GM12878 (cell line): ENCODE measurements at regions not wholly inside any gene's neighbourhood (a gene's known extent, or its start where the extent isn't known, plus 50 kb on each side); places are given as distances from the start of the nearest gene placed in this dataset.
A peak's percentile ranks its signal among the peaks of the same experiment; 100 is the strongest.

ENCODE experiments used
- ATF2 ChIP-seq: IDR thresholded peaks from 2 replicates; pipeline ENCODE4 v1.6.1; 2012; ENCODE audit warnings: low read length, inconsistent platforms
- CHD4 ChIP-seq: fragments of 200-600 bp; sonication (generic); IDR thresholded peaks from 2 replicates; pipeline ENCODE4 v1.6.1; 2016; ENCODE audit warnings: mild to moderate bottlenecking
- CREB1 ChIP-seq: IDR thresholded peaks from 2 replicates; pipeline ENCODE4 v1.6.1; 2012; ENCODE audit warnings: low read depth, mild to moderate bottlenecking, inconsistent platforms
- ELK1 ChIP-seq: IDR thresholded peaks from 2 replicates; pipeline ENCODE4 v1.6.1; 2012; ENCODE audit warnings: low read depth, low read length, improper control_type of control experiment
- EP300 ChIP-seq, 2 experiments: fragments of 150-350 bp in 1 of 2; IDR thresholded peaks; 2 replicates each; pipeline ENCODE4 v1.6.1; 2011 to 2012; ENCODE audit warnings: low read depth in 2 of 2, low read length in 2 of 2, borderline replicate concordance in 1 of 2, improper control_type of control experiment in 1 of 2, inconsistent platforms in 1 of 2; ENCODE audit not compliant: control insufficient read depth in 1 of 2
- ETV6 ChIP-seq, 2 experiments: fragments of 450-650 bp in 1 of 2; IDR thresholded peaks in 1 of 2; conservative IDR thresholded peaks in 1 of 2; 2 replicates each; pipeline ENCODE4 v1.6.1; 2014; ENCODE audit warnings: antibody characterized with exemption in 1 of 2, borderline replicate concordance in 1 of 2, low read depth in 1 of 2, mild to moderate bottlenecking in 1 of 2, moderate library complexity in 1 of 2
- EZH2 ChIP-seq: IDR thresholded peaks from 2 replicates; pipeline ENCODE4 v1.6.1; 2012; ENCODE audit warnings: low read depth, mild to moderate bottlenecking, control low read depth, inconsistent platforms, low read length, borderline replicate concordance; ENCODE audit not compliant: control insufficient read depth
- HCFC1 ChIP-seq: fragments of 150-350 bp; IDR thresholded peaks from 2 replicates; pipeline ENCODE4 v1.6.1; 2014; ENCODE audit warnings: low read length
- IRF3 ChIP-seq: fragments of 450-650 bp; IDR thresholded peaks from 2 replicates; pipeline ENCODE4 v1.6.1; 2014; ENCODE audit warnings: mild to moderate bottlenecking
- MAX ChIP-seq: IDR thresholded peaks from 2 replicates; pipeline ENCODE4 v1.6.1; 2012; ENCODE audit warnings: low read depth, low read length, improper control_type of control experiment
- NKRF ChIP-seq: fragments of 450-650 bp; conservative IDR thresholded peaks from 2 replicates; pipeline ENCODE4 v1.6.1; 2017; ENCODE audit warnings: mild to moderate bottlenecking, moderate library complexity
- RBBP5 ChIP-seq: fragments of 200-600 bp; sonication (generic); conservative IDR thresholded peaks from 2 replicates; pipeline ENCODE4 v1.6.1; 2016
- RELB ChIP-seq: fragments of 450-650 bp; IDR thresholded peaks from 2 replicates; pipeline ENCODE4 v1.6.1; 2017; ENCODE audit warnings: low read depth, mild to moderate bottlenecking, moderate library complexity
- RFX5 ChIP-seq: IDR thresholded peaks from 2 replicates; pipeline ENCODE4 v1.6.1; 2011; ENCODE audit warnings: low read depth, low read length, improper control_type of control experiment
- SREBF1 ChIP-seq: IDR thresholded peaks from 2 replicates; pipeline ENCODE4 v1.6.1; 2012; ENCODE audit warnings: mild to moderate bottlenecking, low read length
- TCF3 ChIP-seq: IDR thresholded peaks from 2 replicates; pipeline ENCODE4 v1.6.1; 2012; ENCODE audit warnings: low read depth, mild to moderate bottlenecking, low read length, borderline replicate concordance; ENCODE audit not compliant: insufficient read depth
- ZNF217 ChIP-seq: fragments of 450-650 bp; IDR thresholded peaks from 2 replicates; pipeline ENCODE4 v1.6.1; 2017; ENCODE audit warnings: antibody characterized with exemption, mild to moderate bottlenecking

- no peak; the same call in 1 of the 2 replicates for TF ChIP-seq ATF2
- TF ChIP-seq ELK1 = no peak
- TF ChIP-seq CHD4 = no peak
- TF ChIP-seq EP300 (IDR thresholded peaks at IDR 0.05; ENCODE audit: borderline replicate concordance in 1 of 2, control insufficient read depth in 1 of 2, low read depth in 2 of 2, low read length in 2 of 2) = peak; percentile 47 to 60; a peak in 3 of 4 replicates
- no peak for TF ChIP-seq EZH2
- peak in 1 of 2 experiments; percentile 14; a peak in 1 of 4 replicates for TF ChIP-seq ETV6 (conservative IDR thresholded peaks at IDR 0.05 in 1 of 2, IDR thresholded peaks at IDR 0.05 in 1 of 2; ENCODE audit: borderline replicate concordance in 1 of 2, low read depth in 1 of 2)
- TF ChIP-seq SREBF1 = no peak
- TF ChIP-seq RFX5 = no peak
- no peak for TF ChIP-seq NKRF
- TF ChIP-seq RELB = peak; percentile 62
- no peak for TF ChIP-seq RBBP5
- no peak for TF ChIP-seq HCFC1
- TF ChIP-seq IRF3 = no peak
- no peak for TF ChIP-seq MAX
- 0 out of 2 replicates have a peak, but pooled peaks have one; percentile 8 for TF ChIP-seq CREB1
- TF ChIP-seq TCF3 = no peak
- no peak for TF ChIP-seq ZNF217
Measured at GRCh38 chr14:71430678-71431376, 501.4 kb upstream of the RGS6 start (continued).
